ENCODE measurements at regions not wholly inside any gene's neighbourhood (a gene's known extent, or its start where the extent isn't known, plus 50 kb on each side); places are given as distances from the start of the nearest gene placed in this dataset.
"Not testable (repeated sequence)": the region's sequence is repeated elsewhere in the genome, so short reads cannot be mapped to it uniquely, and the experiment has no call there.

GRCh38 chr12:8317675-8318074 is 90.3 kb upstream of the FAM90A1 start (continued):
- TF ChIP-seq ATF4 (CRISPR knock-in tag; IDR thresholded peaks at IDR 0.05): peak; percentile 76
- peak; percentile 69; the same call in 1 of the 2 replicates for TF ChIP-seq ZNF134 (CRISPR knock-in tag; conservative IDR thresholded peaks at IDR 0.05)
- TF ChIP-seq CXXC5 (CRISPR knock-in tag; IDR thresholded peaks at IDR 0.05): peak; percentile 44; the same call in 1 of the 2 replicates
- peak; percentile 93 for TF ChIP-seq ZNF311 (CRISPR knock-in tag; IDR thresholded peaks at IDR 0.05)
- not testable (repeated sequence) for TF ChIP-seq ID3 (CRISPR knock-in tag; IDR thresholded peaks at IDR 0.05)
- TF ChIP-seq ID3 (tag; IDR thresholded peaks at IDR 0.05): peak; percentile 60; the same call in 1 of the 2 replicates
- TF ChIP-seq CBFA2T3 (IDR thresholded peaks at IDR 0.05): peak; percentile 24; the same call in 1 of the 2 replicates

- H4K20me1 ChIP-seq (replicated peaks; ENCODE audit: control insufficient read depth, insufficient read depth, low read length); BruUV-seq (replicated peaks); H3K4me2 ChIP-seq (ENCODE audit: insufficient read depth, low read length); CTCF ChIA-PET (ENCODE audit: low intra/inter-chr PET ratio); H3K27ac ChIP-seq (ENCODE audit: extremely low read depth, low read depth, low read length); H3K4me1 ChIP-seq (replicated peaks in 1 of 2; ENCODE audit: control insufficient read depth in 2 of 2, insufficient read depth in 2 of 2, low read length in 2 of 2); H3K27me3 ChIP-seq (ENCODE audit: control insufficient read depth in 2 of 2, insufficient read depth in 2 of 2, low read length in 2 of 2); H3K36me3 ChIP-seq (ENCODE audit: control insufficient read depth, insufficient read depth, low read length); FAIRE-seq; H3K9me1 ChIP-seq (ENCODE audit: control insufficient read depth, insufficient read depth, low read length); ATAC-seq; intact Hi-C loops (cut with micrococcal nuclease); POLR2A ChIA-PET; in situ Hi-C loops (cut with MboI); H3K9me3 ChIP-seq (replicated peaks; ENCODE audit: control insufficient read depth, insufficient read depth, low read depth, low read length); H3K4me3 ChIP-seq; H3K9ac ChIP-seq (ENCODE audit: insufficient read depth in 1 of 2, low read depth in 2 of 2, low read length in 2 of 2); H3K79me2 ChIP-seq (ENCODE audit: control insufficient read depth, insufficient read depth, low read length): not testable (repeated sequence)
- 21% methylated on average over 11 of the region's 11 CpGs for WGBS (ENCODE audit: insufficient coverage, low coverage, missing lambda C conversion rate)
- H2AFZ ChIP-seq (ENCODE audit: low read depth, low read length): peak overlapping the region; percentile 62; the same call in 1 of the 2 replicates
- DNase-seq (ENCODE audit: extremely low read depth in 1 of 4, low spot score in 3 of 4): peak in 1 of 4 experiments; percentile 12
- peak; percentile 15; the same call in 1 of the 2 replicates for TF ChIP-seq MAFF (IDR thresholded peaks at IDR 0.05; ENCODE audit: low read length)
- peak; percentile 41; the same call in 1 of the 2 replicates for TF ChIP-seq RFX1 (IDR thresholded peaks at IDR 0.05)
- peak; percentile 79 for TF ChIP-seq ZNF316 (IDR thresholded peaks at IDR 0.05)
- peak; percentile 77 for TF ChIP-seq C11orf30 (IDR thresholded peaks at IDR 0.05; ENCODE audit: low read depth)
These were observed 92.9 kb upstream of the FAM90A1 start for GRCh38 chr12:8320251-8320730.

GRCh38 chr12:8320791-8321370 is 93.5 kb upstream of the FAM90A1 start:
- in situ Hi-C loops (cut with MboI); H3K27me3 ChIP-seq (ENCODE audit: control insufficient read depth in 2 of 2, insufficient read depth in 2 of 2, low read length in 2 of 2); H3K9ac ChIP-seq (ENCODE audit: insufficient read depth in 1 of 2, low read depth in 2 of 2, low read length in 2 of 2); intact Hi-C loops (cut with micrococcal nuclease); H4K20me1 ChIP-seq (replicated peaks; ENCODE audit: control insufficient read depth, insufficient read depth, low read length); FAIRE-seq; H3K9me1 ChIP-seq (ENCODE audit: control insufficient read depth, insufficient read depth, low read length); H3K4me3 ChIP-seq; POLR2A ChIA-PET; DNase-seq (ENCODE audit: extremely low read depth in 1 of 4, low spot score in 3 of 4); H3K9me3 ChIP-seq (replicated peaks; ENCODE audit: control insufficient read depth, insufficient read depth, low read depth, low read length); H3K4me1 ChIP-seq (replicated peaks in 1 of 2; ENCODE audit: control insufficient read depth in 2 of 2, insufficient read depth in 2 of 2, low read length in 2 of 2); H3K27ac ChIP-seq (ENCODE audit: extremely low read depth, low read depth, low read length); H3K79me2 ChIP-seq (ENCODE audit: control insufficient read depth, insufficient read depth, low read length); BruUV-seq (replicated peaks); ATAC-seq; H3K36me3 ChIP-seq (ENCODE audit: control insufficient read depth, insufficient read depth, low read length); H3K4me2 ChIP-seq (ENCODE audit: insufficient read depth, low read length); CTCF ChIA-PET (ENCODE audit: low intra/inter-chr PET ratio): not testable (repeated sequence)
- 23% methylated on average over 6 of the region's 7 CpGs for WGBS (ENCODE audit: insufficient coverage, low coverage, missing lambda C conversion rate)
- peak overlapping the region; percentile 7; the same call in 1 of the 2 replicates for H2AFZ ChIP-seq (ENCODE audit: low read depth, low read length)
